ENCODE measurements at regions not wholly inside any gene's neighbourhood (a gene's known extent, or its start where the extent isn't known, plus 50 kb on each side); places are given as distances from the start of the nearest gene placed in this dataset.

DNA sequence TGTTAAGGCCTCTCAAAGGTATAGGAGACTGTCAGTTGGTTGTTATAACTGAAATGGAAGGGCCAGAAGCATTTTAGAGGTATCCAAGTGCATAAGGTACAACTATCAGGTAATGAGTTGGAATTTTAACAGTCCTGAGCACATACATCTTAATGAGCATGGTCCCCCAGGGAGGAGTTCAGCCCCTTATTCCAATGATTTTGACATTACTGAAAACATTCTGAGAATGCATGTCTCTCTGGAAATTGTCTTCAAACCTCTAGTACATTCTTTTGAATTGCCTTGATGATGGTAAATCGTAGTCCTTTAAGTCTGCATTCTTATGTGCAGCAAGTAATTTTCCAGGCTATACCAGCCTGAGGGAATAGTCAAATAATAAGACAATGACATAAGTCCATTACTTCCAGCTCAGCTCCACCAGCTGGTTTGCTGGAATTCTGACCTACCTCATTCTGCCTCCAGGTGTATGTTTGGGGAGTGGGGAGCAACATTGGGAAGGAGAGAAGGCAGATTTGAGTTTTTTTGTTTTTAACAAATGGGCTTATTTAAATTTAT lies 239.2 kb downstream of the MSRB3 start:
- peaks cover 7% of the 10 kb centered on the region for H3K27me3 Mint-ChIP-seq (ENCODE audit: low read depth)
- no peak overlapping the region for H3K27ac Mint-ChIP-seq
- no peak overlapping the region for H3K4me3 Mint-ChIP-seq
- no peaks in the 10 kb centered on the region for H3K36me3 Mint-ChIP-seq (ENCODE audit: insufficient read depth in 2 of 2)
- ATAC-seq (replicated peaks in 1 of 2) (no peak), DNase-seq (no peak)
- H3K4me1 Mint-ChIP-seq (ENCODE audit: low read depth): no peaks in the 10 kb centered on the region
- H3K9me3 Mint-ChIP-seq: peaks cover 0 to 2% of the 10 kb centered on the region in 2 donors

DNA sequence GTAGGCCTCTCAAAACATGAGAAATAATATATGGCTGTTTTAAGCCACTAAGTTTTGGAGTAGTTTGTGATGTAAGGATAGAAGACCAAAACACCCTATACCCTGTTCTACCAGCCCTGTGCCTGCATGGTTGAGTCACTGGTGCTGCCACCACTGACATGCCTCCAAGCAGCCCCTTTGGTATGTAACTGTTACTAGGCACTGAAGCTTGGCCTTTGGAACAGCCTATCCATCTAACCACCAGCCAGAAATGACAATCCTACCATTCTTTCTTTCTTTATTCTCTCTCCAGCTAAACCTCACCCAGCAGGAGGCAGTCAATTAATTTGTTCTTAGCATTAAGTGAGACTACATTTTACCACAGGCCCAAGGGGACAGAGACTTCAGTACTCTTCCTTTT lies 240.3 kb downstream of the MSRB3 start:
- H3K27ac Mint-ChIP-seq: no peak overlapping the region
- DNase-seq (no peak), ATAC-seq (replicated peaks in 1 of 2) (no peak)
- peaks cover 0 to 2% of the 10 kb centered on the region in 2 donors for H3K9me3 Mint-ChIP-seq
- no peak overlapping the region for H3K4me3 Mint-ChIP-seq
- no peaks in the 10 kb centered on the region for H3K4me1 Mint-ChIP-seq (ENCODE audit: low read depth)
- no peaks in the 10 kb centered on the region for H3K36me3 Mint-ChIP-seq (ENCODE audit: insufficient read depth in 2 of 2)
- peaks cover 7% of the 10 kb centered on the region for H3K27me3 Mint-ChIP-seq (ENCODE audit: low read depth)

DNA sequence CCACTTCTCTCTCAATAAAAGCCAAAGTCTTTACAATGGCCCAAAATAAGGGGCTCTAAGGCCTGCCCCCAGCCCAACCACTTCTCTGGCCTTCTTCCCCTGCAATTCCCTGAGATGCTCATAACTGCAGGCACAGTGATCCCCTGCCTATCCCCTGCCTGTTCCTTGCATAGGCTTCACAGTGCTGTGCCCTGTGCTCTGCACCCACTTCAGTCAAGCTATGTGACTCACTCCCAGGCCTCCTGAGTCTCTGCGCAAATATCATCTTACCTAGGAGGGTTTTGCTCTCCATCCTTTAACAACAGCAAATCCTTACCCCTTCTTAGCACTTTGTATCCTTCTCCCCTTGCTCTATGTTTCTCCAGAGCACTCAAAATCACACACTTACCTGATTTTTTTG lies 242.2 kb downstream of the MSRB3 start:
- Mint-ChIP-seq H3K4me1 (ENCODE audit: low read depth) (no peaks in the 10 kb centered on the region), H3K36me3 (ENCODE audit: insufficient read depth in 2 of 2) (no peaks in the 10 kb centered on the region), H3K27me3 (ENCODE audit: low read depth) (peaks cover 7% of the 10 kb centered on the region), H3K9me3 (peaks cover 0 to 2% of the 10 kb centered on the region in 2 donors), H3K4me3 (no peak overlapping the region), H3K27ac (no peak overlapping the region)
- no peak for DNase-seq
- no peak for ATAC-seq (replicated peaks in 1 of 2)

GRCh38 chr12:65522956-65523860 lies 244.7 kb downstream of the MSRB3 start:
- no peak for ATAC-seq (replicated peaks in 1 of 2)
- Mint-ChIP-seq H3K4me1 (ENCODE audit: low read depth) (no peaks in the 10 kb centered on the region), H3K27ac (no peak overlapping the region)

GRCh38 chr12:65524666-65525065 lies 246.2 kb downstream of the MSRB3 start:
- DNase-seq (no peak), ATAC-seq (replicated peaks in 1 of 2) (no peak)
- Mint-ChIP-seq H3K9me3 (peaks cover 0 to 3% of the 10 kb centered on the region in 2 donors), H3K4me3 (no peak overlapping the region), H3K27ac (no peak overlapping the region), H3K27me3 (ENCODE audit: low read depth) (peaks cover 7% of the 10 kb centered on the region), H3K36me3 (ENCODE audit: insufficient read depth in 2 of 2) (no peaks in the 10 kb centered on the region), H3K4me1 (ENCODE audit: low read depth) (no peaks in the 10 kb centered on the region)

More at GRCh38 chr12:65522956-65523860, 244.7 kb downstream of the MSRB3 start:
- Mint-ChIP-seq H3K27me3 (ENCODE audit: low read depth) (peaks cover 7% of the 10 kb centered on the region), H3K4me3 (no peak overlapping the region), H3K9me3 (peaks cover 0 to 3% of the 10 kb centered on the region in 2 donors), H3K36me3 (ENCODE audit: insufficient read depth in 2 of 2) (no peaks in the 10 kb centered on the region)
- DNase-seq: no peak

- peaks cover 0 to 4% of the 10 kb centered on the region in 2 donors for H3K9me3 Mint-ChIP-seq
- no peak for DNase-seq
- no peaks in the 10 kb centered on the region for H3K36me3 Mint-ChIP-seq (ENCODE audit: insufficient read depth in 2 of 2)
- peak; percentile 11 to 39 for ATAC-seq (replicated peaks in 1 of 2)
- H3K4me1 Mint-ChIP-seq (ENCODE audit: low read depth): no peaks in the 10 kb centered on the region
- H3K27me3 Mint-ChIP-seq (ENCODE audit: low read depth): peaks cover 4% of the 10 kb centered on the region
- H3K4me3 Mint-ChIP-seq: no peak overlapping the region
- no peak overlapping the region for H3K27ac Mint-ChIP-seq
Observed at GRCh38 chr12:65525491-65526141, 247.1 kb downstream of the MSRB3 start.

GRCh38 chr12:65526311-65526710 lies 247.8 kb downstream of the MSRB3 start:
- no peaks in the 10 kb centered on the region for H3K27me3 Mint-ChIP-seq (ENCODE audit: low read depth)
- no peaks in the 10 kb centered on the region for H3K36me3 Mint-ChIP-seq (ENCODE audit: insufficient read depth in 2 of 2)

GRCh38 chr12:65528127-65528526 lies 249.6 kb downstream of the MSRB3 start:
- DNase-seq (no peak), ATAC-seq (replicated peaks in 1 of 2) (no peak)
- Mint-ChIP-seq H3K27me3 (ENCODE audit: low read depth) (no peaks in the 10 kb centered on the region), H3K4me3 (no peak overlapping the region), H3K9me3 (peaks cover 0 to 3% of the 10 kb centered on the region in 2 donors), H3K36me3 (ENCODE audit: insufficient read depth in 2 of 2) (no peaks in the 10 kb centered on the region), H3K27ac (no peak overlapping the region), H3K4me1 (ENCODE audit: low read depth) (peaks cover 2% of the 10 kb centered on the region)

More at GRCh38 chr12:65526311-65526710, 247.8 kb downstream of the MSRB3 start:
- ATAC-seq (replicated peaks in 1 of 2): no peak
- H3K9me3 Mint-ChIP-seq: peaks cover 0 to 3% of the 10 kb centered on the region in 2 donors
- H3K4me3 Mint-ChIP-seq: no peak overlapping the region
- no peak for DNase-seq
- H3K4me1 Mint-ChIP-seq (ENCODE audit: low read depth): no peaks in the 10 kb centered on the region
- H3K27ac Mint-ChIP-seq: no peak overlapping the region

- ATAC-seq (replicated peaks in 1 of 2) (no peak), DNase-seq (no peak)
- Mint-ChIP-seq H3K9me3 (peaks cover 0 to 3% of the 10 kb centered on the region in 2 donors), H3K4me1 (ENCODE audit: low read depth) (peaks cover 5% of the 10 kb centered on the region), H3K27me3 (ENCODE audit: low read depth) (no peaks in the 10 kb centered on the region), H3K36me3 (ENCODE audit: insufficient read depth in 2 of 2) (no peaks in the 10 kb centered on the region), H3K4me3 (no peak overlapping the region), H3K27ac (no peak overlapping the region)
Observed at GRCh38 chr12:65529106-65529505, 250.6 kb downstream of the MSRB3 start.

GRCh38 chr12:65529771-65530435 lies 251.4 kb downstream of the MSRB3 start:
- DNase-seq (no peak), ATAC-seq (replicated peaks in 1 of 2) (no peak)
- Mint-ChIP-seq H3K27ac (no peak overlapping the region), H3K4me1 (ENCODE audit: low read depth) (peaks cover 5% of the 10 kb centered on the region), H3K4me3 (no peak overlapping the region), H3K9me3 (peaks cover 0 to 3% of the 10 kb centered on the region in 2 donors), H3K27me3 (ENCODE audit: low read depth) (peaks cover 1% of the 10 kb centered on the region), H3K36me3 (ENCODE audit: insufficient read depth in 2 of 2) (no peaks in the 10 kb centered on the region)

- peaks cover 3 to 4% of the 10 kb centered on the region in 2 donors for H3K9me3 Mint-ChIP-seq
- peaks cover 5% of the 10 kb centered on the region for H3K4me1 Mint-ChIP-seq (ENCODE audit: low read depth)
- H3K36me3 Mint-ChIP-seq (ENCODE audit: insufficient read depth in 2 of 2): no peaks in the 10 kb centered on the region
- peaks cover 7% of the 10 kb centered on the region for H3K27me3 Mint-ChIP-seq (ENCODE audit: low read depth)
- no peak overlapping the region for H3K4me3 Mint-ChIP-seq
- DNase-seq (no peak), ATAC-seq (replicated peaks in 1 of 2) (no peak)
- no peak overlapping the region for H3K27ac Mint-ChIP-seq
Observed at GRCh38 chr12:65532162-65532561, 253.7 kb downstream of the MSRB3 start.

DNA sequence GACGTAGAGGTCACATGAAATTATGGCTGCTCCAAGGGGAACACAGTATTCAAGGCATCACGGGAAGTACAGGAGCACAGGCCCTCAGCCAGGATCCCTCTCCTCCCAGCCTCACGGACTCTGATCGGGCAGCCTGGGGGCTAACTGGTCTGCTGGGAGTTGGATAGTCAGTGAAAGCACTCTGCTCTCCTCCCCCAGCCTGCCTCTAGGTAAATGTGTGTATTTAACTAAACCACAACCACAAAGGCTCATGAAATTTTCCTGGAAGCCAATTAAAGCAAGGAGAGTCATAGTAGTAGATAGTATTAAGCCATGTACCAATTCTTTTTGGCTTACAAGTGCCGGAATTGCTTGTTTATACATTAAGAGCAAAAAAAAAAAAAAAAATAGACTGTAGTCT lies 254.3 kb downstream of the MSRB3 start:
- Mint-ChIP-seq H3K27ac (no peak overlapping the region), H3K27me3 (ENCODE audit: low read depth) (peaks cover 7% of the 10 kb centered on the region), H3K9me3 (peaks cover 3 to 4% of the 10 kb centered on the region in 2 donors), H3K4me3 (no peak overlapping the region), H3K4me1 (ENCODE audit: low read depth) (peaks cover 5% of the 10 kb centered on the region), H3K36me3 (ENCODE audit: insufficient read depth in 2 of 2) (no peaks in the 10 kb centered on the region)
- no peak for DNase-seq
- no peak for ATAC-seq (replicated peaks in 1 of 2)
